ENCODE measurements at regions not wholly inside any gene's neighbourhood (a gene's known extent, or its start where the extent isn't known, plus 50 kb on each side); places are given as distances from the start of the nearest gene placed in this dataset.

GRCh38 chr3:132912416-132912753 is 125.8 kb upstream of the TMEM108 start:
- TF ChIP-seq CTCF (IDR thresholded peaks at IDR 0.05) (no peak), POLR2A (IDR thresholded peaks at IDR 0.05) (no peak)

Measured in right lobe of liver (tissue), 4 donors.